Endometrium (tissue), 2 donors: ENCODE measurements at regions not wholly inside any gene's neighbourhood (a gene's known extent, or its start where the extent isn't known, plus 50 kb on each side); places are given as distances from the start of the nearest gene placed in this dataset.

ENCODE experiments used
- FAIRE-seq: peaks from 2 replicates; lab custom pipeline; 2012; peaks lifted over from hg19 to GRCh38; lab: Jason Lieb, UNC
- donor health status: control.
- donor health status: control.

DNA sequence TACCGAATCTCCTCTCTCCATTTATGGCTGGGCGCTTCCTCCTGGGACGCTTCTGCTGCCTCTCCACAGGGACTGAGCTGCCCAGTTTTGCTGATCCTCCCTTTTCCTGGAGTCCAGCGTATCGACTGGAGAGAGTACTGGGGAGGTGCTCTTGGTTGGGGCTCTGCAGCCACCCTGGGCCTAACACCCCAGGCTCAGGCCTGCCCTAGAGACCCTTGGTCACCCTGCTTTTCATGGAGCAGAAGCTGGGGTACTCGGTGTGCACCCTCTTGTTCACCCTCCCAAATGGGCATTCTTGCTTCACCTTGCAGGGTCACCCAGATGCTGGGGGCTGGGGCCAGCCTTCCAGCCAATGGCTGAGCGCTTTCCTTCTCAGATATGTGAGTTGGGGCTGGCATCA, 88.8 kb upstream of the RET start:
- FAIRE-seq: no peak

DNA sequence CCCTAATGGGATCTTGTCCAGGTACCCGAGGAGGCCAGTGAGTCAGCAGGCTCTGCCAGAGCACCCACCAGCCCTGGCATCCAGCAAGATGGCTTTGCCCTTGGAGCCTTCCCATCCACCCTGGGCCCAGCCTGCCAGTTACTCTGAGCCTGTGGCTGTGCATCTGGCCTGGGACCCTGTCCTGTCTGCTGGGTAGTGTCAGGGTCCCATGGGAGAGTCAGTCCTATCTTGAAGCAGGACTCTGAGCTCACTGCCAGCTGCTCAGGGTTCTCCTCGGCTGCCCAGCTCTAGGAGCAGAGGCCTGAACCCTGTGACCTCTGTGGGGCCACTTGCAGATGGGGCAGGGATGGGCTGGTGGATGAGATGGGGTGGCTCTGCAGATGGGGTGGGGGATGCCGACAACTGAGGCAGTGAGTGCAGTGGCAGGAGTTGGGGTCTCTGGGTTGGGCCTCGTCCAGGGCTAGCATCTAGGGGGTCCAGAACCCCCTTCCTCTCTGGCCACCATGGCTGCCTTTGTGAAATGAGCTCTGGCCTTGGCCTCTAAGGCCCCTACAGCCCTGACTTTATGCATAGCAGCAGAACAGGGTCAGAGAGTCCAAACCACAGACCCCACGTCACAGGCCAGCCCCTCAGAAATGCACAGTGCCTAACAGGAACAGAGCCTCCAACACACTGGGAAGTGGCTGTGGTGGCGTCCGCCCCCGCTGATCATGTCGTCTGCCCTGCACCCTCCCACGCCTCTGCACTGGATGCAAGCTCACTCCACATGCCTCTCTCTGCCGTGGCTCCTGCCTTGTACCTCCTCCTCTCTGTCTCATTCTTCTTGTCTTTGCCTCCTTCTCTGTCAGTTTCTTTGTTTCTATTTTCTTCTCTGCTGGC, 88.1 kb upstream of the RET start:
- no peak for FAIRE-seq

DNA sequence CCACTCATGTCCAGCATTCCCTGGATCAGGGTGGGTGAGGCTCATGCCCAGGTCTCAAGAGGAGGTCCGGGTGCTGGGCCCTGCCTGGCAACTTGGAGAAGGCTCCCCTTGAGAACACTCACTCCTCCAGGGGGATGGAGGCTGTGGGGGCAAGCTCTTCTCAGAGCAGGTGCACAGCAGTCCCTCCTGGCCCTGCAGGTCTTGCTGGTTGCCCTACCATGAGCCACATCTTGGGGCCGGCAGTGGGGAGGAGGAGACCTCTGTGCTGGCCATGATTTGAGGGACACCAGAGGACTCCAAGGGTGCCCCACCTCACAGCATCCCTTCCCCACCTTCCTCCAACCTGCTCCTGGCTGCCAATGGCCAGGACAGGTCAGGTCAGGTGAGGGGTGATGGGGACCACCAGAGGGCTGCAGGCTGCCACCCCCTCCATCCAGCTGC, 87.4 kb upstream of the RET start:
- FAIRE-seq: no peak

DNA sequence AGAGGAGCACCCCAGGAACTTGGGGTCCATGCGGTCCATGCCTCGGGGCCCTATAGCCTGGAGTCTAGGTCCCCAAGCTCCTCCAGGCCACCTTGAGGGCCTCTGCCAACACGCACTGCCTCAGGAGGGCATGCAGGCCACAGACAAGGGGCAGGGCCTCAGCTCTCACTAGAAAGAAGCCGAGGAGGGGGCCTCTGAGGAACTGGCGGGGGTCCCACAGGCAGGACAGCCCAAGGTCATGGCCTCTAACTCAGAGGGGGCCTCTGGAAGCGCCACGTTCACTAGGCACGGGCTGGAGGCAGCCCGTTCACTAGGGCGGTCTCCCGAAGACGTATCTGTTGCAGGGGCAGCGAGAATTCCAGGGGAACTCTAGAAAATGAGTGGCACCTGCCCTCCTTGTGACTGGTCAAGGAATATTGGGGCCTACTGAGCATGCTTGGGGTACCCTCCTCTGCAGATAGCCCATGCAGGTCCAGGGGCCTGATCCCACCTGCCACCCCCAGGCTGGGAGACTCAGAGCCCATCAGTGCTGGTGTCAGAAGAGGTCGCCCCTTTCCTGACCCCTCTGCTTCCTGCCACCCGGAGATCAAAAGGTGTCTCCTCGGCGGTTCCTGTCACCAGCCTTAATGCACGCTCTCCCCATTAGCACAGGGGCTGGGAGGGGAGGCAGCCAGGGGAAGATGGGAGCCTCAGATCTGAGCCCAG, 86.7 kb upstream of the RET start:
- FAIRE-seq: no peak

- no peak for FAIRE-seq
Observed at GRCh38 chr10:42990721-42991441, 86.0 kb upstream of the RET start.

DNA sequence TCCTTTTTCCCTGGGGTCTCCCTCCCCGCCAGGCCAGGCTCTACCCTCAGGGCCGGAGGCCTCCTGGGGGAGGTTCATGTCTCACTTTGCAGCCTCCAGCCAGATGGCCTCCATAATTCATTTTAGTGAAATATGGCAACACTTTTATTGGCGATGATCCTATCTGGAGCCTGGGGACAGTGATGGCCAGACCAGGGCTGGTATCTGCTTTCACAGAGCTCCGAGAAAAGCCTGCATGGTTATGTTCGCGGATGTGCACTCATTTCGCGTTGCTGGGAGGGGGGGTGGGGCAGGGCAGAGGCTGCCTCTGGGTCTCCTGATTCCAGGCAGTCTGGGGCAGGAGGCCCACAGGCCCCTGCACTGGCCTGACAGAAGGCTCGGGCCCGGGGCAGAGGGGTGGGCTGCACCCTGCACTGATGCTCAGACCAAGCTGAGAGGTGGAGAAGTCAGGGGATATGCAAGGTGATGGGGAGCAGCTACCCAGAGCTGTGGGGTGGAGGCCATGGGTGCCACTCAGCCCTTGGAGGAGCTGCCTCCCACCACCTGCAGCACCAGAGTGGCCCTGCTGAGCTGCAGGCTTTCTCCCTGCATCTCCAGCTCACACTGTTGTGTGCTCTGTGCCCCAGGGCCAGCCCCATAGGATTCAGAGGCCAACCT, 85.3 kb upstream of the RET start:
- FAIRE-seq: no peak

GRCh38 chr10:42992156-42992956, 84.5 kb upstream of the RET start:
- FAIRE-seq: no peak

- FAIRE-seq: no peak
Observed at GRCh38 chr10:42992957-42993390, 83.9 kb upstream of the RET start.

GRCh38 chr10:42994909-42995308, 82.0 kb upstream of the RET start:
- peak; percentile 85 for FAIRE-seq

GRCh38 chr10:42995537-42995936, 81.3 kb upstream of the RET start:
- no peak for FAIRE-seq

DNA sequence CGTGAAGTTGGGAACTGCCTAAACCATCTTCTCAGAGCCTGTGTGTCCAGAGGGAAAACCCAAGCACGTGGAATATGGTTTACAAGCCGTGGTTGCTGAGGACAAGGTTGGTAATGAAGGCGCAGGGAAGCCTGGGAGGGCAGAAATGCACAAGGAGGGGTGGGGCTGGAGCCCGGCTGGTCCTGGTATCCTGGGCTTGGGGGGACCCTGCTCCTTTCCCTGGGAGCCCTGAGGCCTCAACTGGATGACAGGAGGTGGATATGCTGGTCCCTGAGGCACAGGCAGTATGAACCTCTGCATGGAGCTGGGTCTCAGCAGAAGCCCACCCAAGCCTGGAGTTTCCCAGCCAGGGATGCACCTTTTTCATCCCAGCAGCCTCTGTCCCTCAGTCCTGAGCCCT, 80.3 kb upstream of the RET start:
- FAIRE-seq: no peak

GRCh38 chr10:42997151-42997848, 79.6 kb upstream of the RET start:
- no peak for FAIRE-seq

GRCh38 chr10:42997849-42998165, 79.1 kb upstream of the RET start:
- FAIRE-seq: no peak

- FAIRE-seq: no peak
Observed at GRCh38 chr10:42998481-42999384, 78.1 kb upstream of the RET start.

- no peak for FAIRE-seq
Observed at GRCh38 chr10:42999385-43000020, 77.4 kb upstream of the RET start.

GRCh38 chr10:43000021-43000411, 76.9 kb upstream of the RET start:
- no peak for FAIRE-seq

GRCh38 chr10:43000651-43001426, 76.0 kb upstream of the RET start:
- no peak for FAIRE-seq

DNA sequence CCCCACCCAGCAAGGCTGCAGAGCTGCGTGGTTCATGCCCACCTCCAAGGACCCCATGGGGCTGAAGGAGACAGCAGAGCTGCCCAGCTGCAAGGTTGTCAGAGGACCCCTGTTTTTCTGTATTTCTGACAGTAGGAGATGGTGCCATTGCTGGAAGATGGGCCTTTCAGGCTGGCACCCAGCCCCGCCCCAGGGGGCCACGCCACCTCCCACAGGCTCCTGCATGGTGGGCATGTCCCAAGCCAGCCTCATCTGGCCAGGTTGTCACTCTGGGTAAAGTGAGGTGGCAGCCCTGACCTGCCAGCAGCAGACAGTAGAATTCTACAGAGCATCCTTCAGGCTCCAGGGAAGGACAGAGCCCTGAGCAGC, 75.5 kb upstream of the RET start:
- no peak for FAIRE-seq

- FAIRE-seq: no peak
Observed at GRCh38 chr10:43002596-43002995, 74.3 kb upstream of the RET start.
